GM19043 (cell line): ENCODE measurements at regions not wholly inside any gene's neighbourhood (a gene's known extent, or its start where the extent isn't known, plus 50 kb on each side); places are given as distances from the start of the nearest gene placed in this dataset.

ENCODE experiments used
- ATAC-seq: cut with Tn5 transposase; IDR thresholded peaks from one replicate; pipeline ENCODE4 v1.9.1; 2021; ENCODE audit warnings: low read depth; ENCODE audit not compliant: unreplicated experiment

DNA sequence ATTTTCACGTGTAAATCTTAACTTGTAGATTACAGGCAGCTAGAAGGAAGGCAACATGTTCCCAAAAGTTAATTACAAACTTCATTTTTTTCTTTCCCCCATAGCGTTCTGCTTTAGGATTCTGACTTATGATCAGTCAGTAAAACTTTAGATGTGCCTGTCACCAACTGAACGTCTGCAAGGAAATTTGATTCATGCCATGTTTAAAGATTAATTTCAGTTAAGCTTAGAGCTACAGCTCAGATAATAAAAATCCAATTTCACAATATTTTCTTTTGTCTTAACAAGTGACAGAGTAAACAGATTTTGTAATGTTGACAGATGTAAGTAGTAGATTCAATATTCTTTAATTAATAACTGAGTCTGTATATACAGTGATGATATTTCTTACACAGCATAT is 253.1 kb downstream of the NFKBIZ start:
- no peak for ATAC-seq

DNA sequence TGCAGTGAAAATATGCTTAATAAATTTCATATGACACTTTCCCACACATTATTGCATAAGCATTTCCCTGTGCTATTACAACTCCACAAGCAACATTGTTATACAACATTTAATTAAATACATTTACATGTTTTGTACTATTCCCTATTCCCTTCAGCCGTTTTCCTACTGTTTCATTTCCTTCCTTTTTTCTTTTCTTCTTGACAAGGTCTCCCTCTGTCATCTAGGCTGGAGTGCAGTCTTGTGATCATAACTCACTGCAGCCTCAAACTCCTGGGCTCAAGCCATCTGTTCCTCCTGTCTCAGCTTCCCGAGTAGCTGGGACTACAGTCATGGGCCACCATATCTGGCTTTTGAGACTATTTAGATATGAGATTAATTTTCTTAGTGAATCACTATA is 254.7 kb downstream of the NFKBIZ start:
- no peak for ATAC-seq

DNA sequence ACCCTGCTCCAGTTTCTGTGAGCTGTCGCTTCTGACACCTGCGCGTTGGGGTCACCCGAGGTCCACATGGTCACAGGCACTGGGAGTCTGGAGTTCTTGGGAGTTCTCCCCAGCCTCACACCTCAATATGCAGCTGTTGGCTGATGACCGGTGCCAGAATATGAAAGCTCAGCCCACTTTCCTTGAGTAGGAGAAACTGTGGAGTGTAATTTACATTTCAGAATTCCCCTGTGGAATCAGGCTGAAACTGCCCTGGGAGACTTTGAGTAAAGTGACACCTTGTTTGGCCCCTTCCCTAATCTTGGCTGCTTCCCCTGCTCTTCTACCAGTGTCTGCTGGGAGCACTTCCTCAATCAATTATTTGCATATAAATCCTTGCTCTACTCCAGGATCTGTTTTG is 255.9 kb downstream of the NFKBIZ start:
- ATAC-seq: no peak

DNA sequence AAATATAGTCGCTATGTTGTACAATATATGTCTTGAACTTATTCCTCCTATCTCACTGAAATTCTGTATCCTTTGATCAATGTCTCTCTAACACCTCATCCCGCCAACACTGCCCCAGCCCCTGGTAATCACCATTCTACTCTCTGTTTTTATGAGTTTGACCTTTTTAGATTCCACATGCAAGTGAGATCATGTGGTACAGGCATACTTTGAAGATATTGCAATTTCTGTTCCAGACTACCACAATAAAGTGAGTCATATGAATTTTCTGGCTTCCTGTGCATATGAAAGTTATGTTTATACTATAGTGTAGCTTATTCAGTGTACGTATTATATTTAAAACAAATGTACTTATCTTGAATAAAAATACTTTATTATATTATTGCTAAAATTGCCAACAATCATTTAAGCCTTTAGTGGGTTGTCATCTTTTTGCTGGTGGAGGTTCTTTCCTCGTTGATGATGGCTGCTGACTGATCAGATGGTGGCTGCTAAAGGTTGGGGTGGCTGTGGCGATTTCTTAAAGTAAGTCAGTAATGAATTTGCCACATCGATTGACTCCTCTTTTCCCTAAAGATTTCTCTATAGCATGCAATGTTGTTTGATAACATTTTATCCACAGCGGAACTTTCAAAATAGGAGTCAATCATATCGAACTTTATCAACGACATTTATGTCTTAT is 257.2 kb downstream of the NFKBIZ start:
- ATAC-seq: no peak

DNA sequence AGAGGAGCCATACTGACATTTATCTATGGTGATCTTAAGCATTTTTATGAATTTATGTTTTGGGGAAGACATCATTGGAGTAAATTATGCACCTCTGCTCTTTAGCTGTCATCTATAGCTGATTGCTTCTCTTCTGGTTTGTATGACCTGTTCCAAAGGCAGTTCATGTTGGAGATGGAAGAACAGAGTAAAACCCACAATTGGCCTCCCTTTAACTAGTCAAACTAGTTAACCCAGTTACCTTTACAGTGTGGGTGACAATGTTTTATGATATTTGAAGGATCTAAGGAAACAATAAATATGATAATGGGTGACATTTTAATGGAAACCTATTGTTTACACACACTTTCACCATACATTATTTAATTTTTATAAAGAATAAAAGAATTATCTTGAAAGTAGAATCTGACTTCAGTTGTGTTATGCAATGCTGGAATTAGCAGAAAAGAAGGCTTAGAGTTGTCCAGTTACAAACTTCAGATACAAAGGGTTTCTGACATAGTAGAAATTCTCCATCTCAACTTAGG is 263.5 kb downstream of the NFKBIZ start:
- ATAC-seq: no peak

DNA sequence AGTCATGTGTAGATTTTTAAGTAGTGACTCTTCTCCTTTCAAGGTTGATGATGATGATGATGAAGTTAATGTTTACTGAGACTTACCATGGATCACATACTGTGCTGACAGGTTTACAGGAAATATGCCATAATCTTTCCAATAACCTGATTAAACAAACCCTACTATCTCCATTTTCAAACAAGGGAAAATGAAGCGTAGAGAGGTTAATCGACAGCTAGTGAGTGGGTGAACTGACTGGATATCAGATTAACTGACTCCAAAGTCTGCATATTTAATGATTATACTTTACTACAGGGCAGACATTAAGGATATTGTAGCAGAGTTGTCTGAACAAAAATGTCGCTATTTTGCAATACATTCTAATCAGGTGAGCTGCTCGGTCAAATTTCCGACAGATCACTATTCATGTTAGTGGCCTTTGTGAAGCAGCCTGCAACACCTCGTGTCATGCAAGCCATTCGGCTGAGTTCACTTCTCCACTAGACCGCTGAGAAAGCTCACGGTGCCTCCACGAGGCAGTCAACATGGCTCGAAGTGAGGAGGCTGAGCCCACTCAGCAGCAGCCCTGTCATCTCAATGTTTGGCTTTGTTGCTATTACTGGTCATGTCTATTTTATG is 264.2 kb downstream of the NFKBIZ start:
- no peak for ATAC-seq

DNA sequence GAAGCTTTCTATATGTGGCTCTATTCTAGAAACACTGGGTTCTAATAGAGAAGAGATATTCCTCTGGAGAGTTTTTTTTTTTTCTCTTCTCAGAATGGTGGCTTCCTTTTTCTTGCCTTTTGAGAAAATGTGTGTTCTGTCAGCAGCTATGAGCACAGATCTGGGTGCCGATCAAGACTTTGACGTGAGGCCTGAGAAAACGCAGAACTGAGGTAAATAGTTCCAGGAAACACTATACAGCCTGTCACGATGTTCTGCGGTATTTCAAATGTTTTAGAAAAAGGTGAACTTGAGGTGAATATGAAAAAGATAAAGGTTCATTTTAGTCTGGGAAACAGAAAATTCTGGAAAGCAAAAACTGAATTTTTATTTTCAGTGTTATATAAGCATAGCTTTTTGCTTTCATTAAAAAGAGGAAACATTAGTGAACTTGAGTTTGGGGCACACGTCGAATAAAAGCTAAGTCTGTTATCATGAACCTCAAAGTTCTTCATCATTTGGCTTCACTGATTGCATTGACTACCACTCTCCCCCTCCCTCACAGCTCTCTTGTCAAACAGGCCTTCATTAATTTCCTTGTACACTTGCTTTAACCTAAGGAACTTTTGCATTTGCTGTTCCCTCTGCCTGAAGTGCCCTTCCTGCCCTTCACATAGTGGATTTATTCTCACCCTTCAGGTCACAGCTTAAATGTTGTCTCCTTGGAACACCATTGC is 265.1 kb downstream of the NFKBIZ start:
- ATAC-seq: no peak

DNA sequence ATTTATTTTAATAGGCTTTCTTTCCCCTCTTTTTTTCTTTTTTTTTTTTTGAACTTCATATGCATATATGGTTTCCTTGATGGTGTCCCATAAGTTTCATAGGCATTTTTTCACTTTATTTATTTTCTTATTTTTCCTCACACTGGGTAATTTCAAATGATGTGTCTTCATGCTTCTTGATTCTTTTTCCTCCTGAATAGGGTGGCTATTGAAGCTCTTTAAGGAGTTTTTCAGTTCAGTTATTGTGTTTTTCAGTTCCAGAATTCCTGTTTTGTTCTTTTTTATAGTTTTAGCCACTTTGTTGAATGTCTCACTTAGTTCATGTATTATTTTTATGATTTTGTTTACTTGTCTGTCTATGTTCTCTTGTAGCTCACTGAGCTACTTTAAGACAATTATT is 273.2 kb downstream of the NFKBIZ start:
- ATAC-seq: no peak

DNA sequence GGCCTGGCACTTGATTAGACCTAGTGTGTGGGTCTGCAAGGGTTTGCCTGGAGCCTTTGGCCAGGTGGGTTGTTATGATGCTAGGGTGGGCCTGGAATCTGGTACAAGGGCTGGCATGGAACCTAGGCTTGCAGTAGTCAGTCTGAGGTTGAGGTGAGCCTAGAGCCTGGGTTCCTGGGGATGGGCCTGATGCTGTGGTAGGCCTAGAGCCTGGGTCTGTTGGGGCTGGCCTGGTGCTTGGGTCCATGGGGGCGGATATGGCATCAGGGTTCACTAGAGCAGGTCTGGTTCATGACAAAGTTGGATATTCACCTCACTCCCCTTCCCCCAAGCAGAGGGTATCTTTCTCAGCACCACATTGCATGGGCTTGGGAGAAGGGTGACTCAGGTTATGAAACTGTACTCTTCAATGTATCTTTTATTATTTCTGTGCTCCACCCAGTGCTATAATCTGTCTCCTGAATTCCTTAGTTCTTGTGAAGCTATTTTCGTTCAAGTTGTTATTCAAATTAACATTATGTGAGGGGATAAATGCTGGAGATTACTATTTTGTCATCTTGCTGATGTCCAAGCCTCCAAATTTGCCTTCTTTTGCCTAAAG is 274.4 kb downstream of the NFKBIZ start:
- no peak for ATAC-seq

DNA sequence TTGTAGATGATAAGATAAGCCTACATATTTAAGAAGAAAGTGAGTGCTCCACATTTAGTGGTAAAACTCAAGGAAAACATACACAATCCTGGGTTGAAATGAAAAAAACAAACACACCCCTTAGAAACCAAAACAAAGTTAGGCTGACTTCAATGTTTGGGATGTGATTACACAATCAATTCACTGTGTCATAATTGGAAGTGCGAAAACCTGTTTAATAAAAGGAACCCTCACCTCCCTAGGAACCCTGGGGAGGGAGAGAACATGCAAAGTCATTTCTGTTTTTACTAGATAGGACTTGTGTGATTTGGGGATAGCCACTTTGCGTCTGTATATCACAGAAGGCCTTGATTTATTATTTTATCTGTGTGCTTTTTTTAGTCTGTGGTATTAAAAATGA is 275.0 kb downstream of the NFKBIZ start:
- ATAC-seq: no peak

DNA sequence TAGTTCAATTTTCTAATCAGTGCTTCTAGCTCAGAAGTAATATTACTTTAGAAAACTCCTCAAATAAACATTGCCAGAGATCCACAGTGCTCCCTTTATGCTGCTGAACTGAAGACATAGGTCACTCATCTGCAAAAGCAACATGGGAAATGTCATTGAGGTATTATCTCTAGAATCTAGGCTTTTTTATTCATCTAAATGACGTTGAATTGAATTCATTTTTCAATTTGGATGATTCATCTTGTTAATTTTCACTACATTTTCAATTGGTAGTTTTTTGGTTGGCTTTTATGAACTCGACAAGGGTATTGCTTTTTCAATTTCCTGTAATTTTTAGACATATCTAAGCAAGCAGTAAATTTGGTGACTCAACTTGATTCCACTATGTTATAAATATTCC is 275.4 kb downstream of the NFKBIZ start:
- ATAC-seq: no peak

DNA sequence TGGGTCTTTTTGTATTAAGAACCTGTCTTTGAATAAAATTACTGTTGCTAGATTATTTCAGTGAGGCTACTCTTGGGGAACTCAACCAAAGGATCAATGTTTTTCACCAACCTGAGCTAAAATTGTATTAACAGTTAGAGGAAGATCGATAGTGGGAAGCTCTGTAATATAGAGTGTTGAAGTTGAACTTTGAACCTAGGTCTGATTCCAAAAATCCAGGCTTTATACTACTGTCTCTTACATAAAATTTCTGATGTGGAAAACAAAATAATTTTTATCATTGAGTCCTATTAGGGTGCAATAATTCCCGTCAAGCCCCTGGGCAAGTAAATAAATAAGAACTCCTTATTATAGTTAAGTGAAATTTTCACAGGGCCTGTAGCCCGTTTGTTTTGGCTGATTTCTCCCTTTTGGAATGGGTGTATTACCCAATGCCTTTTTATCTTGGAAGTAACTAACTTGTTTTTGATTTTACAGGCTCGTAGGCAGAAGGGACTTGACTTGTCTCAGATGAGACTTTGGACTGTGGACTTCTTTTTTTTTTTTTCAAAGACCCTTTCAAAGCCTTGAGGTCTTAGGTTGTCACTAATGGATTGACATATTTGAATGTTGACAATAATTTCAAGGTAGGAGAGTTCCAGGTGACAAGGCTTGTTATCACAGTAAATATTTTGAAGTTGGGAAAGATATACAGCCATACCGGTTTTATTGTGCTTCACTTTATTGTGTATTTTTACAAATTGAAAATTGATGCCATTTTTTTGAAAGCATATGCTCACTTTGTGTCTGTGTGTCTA is 276.1 kb downstream of the NFKBIZ start:
- ATAC-seq: no peak

DNA sequence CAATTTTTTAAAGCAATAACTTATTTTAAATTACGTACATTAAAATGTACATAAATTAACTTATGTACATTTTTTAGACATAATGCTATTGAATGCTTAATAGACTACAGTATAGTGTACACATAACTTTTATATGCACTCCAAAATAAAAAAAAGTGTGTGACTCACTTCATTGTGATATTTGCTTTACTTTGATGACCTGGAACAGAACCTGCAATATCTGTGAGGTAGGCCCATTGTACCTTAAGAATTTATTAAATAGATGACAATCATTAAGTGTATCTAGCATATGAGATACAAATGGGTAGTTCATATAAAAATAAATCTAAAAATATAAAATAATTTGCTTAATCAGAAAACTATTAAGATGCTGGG is 276.7 kb downstream of the NFKBIZ start:
- ATAC-seq: no peak

DNA sequence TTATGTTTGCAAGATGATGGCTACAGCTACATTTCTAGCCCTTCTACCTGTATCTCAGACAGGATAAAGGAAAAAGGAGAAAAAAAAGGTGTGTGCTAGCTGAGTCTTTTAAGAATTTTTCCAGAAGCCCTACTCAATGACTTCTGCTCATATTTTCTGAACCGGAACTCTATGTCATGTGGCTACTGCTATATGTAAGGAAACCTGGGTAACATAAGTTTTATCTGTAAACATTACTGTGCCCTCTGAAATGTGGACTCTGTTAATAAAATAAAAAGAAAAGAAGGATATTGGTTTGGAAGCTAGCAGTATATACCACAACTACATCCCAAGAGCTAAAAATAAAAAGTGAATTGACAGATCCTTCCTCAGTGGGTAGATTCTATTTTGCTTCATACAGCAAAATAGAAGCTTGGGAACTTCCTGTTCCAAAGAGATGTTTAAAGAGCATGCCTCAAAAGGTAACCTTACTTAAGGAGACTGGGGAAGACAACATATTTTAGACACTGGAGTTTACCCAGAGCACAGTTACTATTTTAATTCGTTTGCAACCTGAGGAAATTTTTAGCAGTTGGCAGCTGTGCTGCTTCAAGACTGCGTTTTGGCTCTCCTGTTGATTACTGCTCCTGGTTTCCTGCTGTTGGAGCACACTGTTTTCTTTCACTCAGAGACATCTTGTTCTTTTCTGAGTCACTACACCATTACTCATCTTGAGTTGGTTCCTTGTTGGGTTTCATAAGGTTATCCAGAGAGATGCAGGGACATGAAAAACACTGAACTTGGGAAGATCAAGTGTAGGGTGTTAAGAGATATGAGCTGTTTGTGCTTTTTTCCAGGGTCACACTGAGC is 280.7 kb downstream of the NFKBIZ start:
- no peak for ATAC-seq

DNA sequence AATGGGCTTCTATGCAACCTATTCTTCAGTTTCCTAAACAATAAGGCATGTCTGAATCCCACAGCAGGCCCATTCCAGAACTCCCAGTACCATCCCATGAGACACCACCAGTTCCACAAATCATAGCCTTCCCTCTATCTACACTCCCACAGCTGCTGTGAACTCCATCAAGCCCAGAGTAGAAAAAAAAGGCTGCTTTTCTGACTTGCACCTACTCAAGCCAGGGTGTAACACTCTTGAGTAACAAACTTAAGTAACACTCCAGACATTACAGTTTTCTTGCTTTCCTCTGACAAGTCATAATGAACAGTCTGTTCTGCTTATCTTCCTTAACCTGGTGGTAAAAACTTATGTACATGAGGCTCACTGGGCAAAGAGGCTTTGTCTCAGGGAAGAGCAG is 283.1 kb downstream of the NFKBIZ start:
- ATAC-seq: no peak

DNA sequence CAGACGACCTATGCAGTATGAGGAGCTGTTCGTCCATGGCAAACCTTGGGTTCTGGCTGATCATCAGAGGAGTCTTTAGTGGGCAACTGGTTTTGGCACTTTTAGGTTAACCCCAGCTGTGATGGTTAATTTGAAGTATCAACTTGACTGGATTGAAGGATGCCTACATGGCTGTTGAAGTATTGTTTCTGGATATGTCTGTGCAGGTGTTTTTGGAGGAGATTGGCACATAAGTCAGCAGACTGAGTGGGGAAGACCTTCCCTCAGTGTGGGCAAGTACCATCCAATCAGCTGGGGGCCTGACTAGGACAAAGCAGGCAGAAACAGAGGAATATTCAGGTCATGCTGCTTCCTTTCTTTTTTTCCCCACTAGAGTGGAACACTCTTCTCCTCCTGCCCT is 284.1 kb downstream of the NFKBIZ start:
- no peak for ATAC-seq

DNA sequence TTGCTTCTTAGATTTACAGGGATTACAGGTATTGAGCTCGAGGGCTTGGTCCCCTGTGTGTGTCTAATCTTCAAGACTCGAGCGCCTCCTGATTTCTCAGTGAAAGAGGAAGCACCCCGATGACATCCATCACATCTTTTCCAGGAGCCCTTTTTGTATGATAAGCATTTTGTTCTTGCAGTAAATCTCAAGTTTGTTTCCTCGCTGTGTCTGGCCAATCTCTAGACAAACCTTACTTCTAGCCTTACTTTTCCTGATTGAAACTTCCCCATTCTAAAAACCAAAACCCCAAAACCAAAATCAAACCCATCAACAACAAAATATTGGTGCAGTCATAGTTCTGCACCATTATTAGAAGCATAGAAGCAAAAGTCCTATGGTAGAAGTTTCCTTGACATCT is 286.0 kb downstream of the NFKBIZ start:
- no peak for ATAC-seq

DNA sequence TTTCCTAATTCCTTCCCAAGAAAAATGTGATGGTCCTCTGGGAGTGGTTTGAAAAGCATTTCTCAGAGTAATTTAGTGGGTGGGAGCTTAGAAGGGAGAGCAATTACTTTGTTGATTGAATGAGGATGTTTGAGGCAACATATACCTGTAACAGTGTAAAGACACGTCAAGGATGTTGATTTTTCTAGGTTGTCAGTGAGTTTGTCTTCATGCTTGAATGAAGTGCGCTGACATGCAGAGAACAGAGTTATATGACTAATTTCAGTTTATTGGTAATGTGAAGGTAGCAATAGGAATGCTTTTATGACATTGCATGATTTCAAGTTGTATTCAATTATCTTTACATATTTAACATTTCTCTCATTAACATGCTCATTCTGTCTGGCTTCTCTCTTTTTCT is 286.9 kb downstream of the NFKBIZ start:
- ATAC-seq: no peak

DNA sequence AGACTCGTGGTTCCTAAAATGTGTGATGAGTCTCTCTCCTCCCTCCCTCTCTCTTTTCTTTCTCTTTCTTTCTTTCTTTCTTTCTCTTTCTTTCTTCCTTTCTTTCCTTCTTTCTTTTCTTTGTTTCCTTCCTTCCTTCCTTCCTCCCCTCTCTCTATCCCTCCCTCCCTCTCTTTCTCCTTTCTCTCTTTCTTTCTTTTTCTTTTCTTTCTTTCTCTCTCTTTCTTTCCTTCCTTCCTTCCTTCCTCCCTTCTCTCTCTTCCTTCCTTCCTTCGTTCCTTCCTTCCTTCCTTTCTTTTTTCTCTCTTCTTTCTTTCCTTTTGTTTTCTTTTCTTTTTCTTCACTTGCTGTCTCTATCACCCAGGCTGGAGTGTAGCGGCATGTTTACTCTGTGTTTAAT is 290.8 kb downstream of the NFKBIZ start:
- no peak for ATAC-seq
